Lung (tissue), 11 donors: ENCODE measurements at regions not wholly inside any gene's neighbourhood (a gene's known extent, or its start where the extent isn't known, plus 50 kb on each side); places are given as distances from the start of the nearest gene placed in this dataset.

Experiments used
- ATAC-seq: fragments of 200-7000 bp; cut with Tn5 transposase; one replicate; pipeline ENCODE4 v1.9.1; 2020; ENCODE audit warnings: moderate number of reproducible peaks; ENCODE audit not compliant: insufficient read depth, low FRiP score
- DNase-seq, 3 donors: peaks; one replicate each; pipeline ENCODE4 v3.0.0-alpha.2; 2013 to 2017
- H3K27ac ChIP-seq, 2 donors: one replicate each; pipeline ENCODE4 v1.5.1; 2013; ENCODE audit warnings: mild to moderate bottlenecking in 2 of 2, moderate library complexity in 2 of 2, control low read depth in 1 of 2, inconsistent platforms in 1 of 2, low read depth in 1 of 2, low read length in 1 of 2
- H3K27me3 ChIP-seq, 3 donors: one replicate each; pipeline ENCODE4 v1.5.1; 2013; ENCODE audit warnings: low read length in 2 of 3; ENCODE audit not compliant: control insufficient read depth in 3 of 3, insufficient read depth in 3 of 3
- H3K36me3 ChIP-seq, 4 donors: one replicate each; pipeline ENCODE4 v1.5.1; 2013; ENCODE audit warnings: low read length in 4 of 4, mild to moderate bottlenecking in 1 of 4, moderate library complexity in 1 of 4; ENCODE audit not compliant: control insufficient read depth in 4 of 4, insufficient read depth in 4 of 4
- H3K4me1 ChIP-seq, 5 donors: one replicate each; pipeline ENCODE4 v1.5.1; 2013; ENCODE audit warnings: low read length in 5 of 5, mild to moderate bottlenecking in 2 of 5, moderate library complexity in 1 of 5; ENCODE audit not compliant: control insufficient read depth in 5 of 5, insufficient read depth in 5 of 5
- H3K4me3 ChIP-seq: one replicate; pipeline ENCODE4 v1.5.1; 2013; ENCODE audit warnings: mild to moderate bottlenecking, control low read depth, moderate library complexity
- H3K9ac ChIP-seq, 2 donors: one replicate each; pipeline ENCODE4 v1.5.1; 2013; ENCODE audit warnings: low read length in 2 of 2, control low read depth in 1 of 2; ENCODE audit not compliant: insufficient read depth in 1 of 2
- H3K9me3 ChIP-seq, 4 donors: one replicate each; pipeline ENCODE4 v1.5.1; 2013; ENCODE audit warnings: low read length in 3 of 4, mild to moderate bottlenecking in 1 of 4, moderate library complexity in 1 of 4; ENCODE audit not compliant: control insufficient read depth in 4 of 4, insufficient read depth in 3 of 4
- WGBS, 2 donors: extraction: QIAGEN DNeasy Blood & Tissue Kit; methylation state at CpG; one replicate each; pipeline ENCODE4 v1.1.7; 2013; 5-methylcytosine and 5-hydroxymethylcytosine counted together
- TF ChIP-seq, protein P1 (sequence below): IDR thresholded peaks from 2 replicates; pipeline ENCODE4 v1.5.1; 2012; ENCODE audit warnings: mild to moderate bottlenecking; ENCODE audit errors: control extremely low read depth, extremely low read depth
- donor health status: control.
- donor health status: control.
- donor health status: Bipolar disorder and iron deficiency.
- donor health status: healthy.
- donor health status: DM: yes; HTN: yes; CAD: no.

DNA sequence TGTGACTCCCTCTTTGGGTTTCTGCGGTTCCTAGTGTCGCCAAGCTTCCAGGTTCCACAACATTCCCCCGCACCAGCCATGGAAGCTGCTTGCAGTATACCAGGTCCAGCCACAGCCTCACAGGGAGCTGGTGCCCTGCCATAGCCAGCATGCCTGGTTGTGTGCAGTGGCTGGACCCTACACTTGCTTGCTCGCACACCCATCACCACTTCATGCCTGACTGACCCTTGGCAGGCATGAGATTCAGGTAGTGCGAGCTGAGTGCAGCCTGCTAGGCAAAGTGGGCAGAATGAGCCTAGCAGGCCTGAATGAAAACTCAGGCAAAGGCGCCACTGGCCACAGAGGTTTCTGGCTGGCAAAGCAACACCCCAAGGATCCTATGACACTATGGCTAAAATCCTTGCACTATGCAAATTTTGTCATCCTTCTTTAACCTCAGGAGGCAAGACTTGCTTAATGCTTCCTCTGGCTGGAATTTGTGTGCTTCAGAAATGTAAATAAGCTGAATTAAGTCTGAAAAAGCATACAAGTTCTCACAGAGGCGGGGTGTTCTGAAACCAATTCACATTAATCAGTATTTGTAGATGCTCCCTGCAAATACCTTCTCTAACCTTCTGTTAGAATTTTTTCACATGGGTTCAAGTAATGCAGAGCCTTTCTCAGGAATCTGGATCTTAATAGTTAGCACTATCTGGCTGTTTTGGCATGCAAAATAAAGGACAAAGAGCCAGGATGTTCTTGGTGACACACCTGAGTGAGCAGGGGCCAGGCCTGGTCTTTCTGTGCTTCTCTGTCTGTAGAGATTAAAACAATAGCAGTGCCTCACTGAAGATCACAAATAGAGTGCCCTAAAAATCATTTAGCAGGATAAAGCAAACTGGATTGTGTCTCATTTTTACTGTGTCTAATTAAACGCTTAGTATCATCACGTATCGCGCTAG lies 256.9 kb downstream of the GPATCH2 start:
- no peak for DNase-seq

DNA sequence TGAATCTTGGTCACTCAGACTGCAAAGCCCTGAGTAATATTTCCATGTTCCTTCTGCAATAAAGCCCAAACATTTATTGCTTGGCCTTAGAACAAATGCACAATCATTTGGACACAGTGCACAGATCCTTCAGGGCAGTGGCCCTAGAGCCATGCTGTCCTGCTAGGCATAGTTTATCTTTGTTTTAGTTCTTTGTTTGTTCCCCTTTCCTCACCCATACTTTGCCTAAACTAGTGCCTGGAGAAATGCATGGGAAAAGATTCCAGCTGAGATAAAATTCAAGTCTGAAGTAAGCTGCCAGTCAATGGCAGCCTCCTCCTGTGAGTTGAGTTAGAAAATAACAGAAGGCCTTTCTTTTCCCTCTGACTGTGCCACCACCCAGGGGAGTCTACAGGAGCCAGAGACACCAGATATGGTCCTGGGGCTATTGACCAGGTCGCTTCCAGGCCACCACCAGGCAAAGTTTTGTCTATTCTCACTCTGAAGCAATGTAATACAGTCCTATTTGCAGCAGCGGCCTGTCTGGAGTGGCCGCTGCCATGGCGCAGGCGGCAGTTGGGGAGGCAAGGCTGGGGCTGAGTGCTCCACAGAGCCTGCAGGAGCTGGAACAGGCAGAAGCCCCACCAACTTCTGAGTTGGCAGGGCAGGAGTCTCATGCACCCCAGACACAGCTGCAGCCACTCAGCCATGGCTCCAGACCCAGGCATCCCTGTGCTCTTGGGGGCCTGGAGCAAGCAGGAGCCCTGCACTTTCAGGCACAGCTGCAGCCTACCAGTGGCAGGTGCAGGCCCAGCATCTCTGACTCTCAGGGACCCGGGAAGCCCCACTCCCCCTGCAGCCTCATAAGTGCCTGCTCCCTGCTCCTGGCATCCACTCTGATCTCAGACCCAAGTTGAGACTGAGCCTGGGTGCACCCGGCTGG lies 258.6 kb downstream of the GPATCH2 start:
- DNase-seq, result no peak
- Histone ChIP-seq H3K36me3 (no peaks in the 10 kb centered on the region), H3K27ac (no peak overlapping the region), H3K4me1 (no peaks in the 10 kb centered on the region), H3K9me3 (peaks cover 0 to 19% (median 1%) of the 10 kb centered on the region in 4 donors), H3K4me3 (no peak overlapping the region), H3K27me3 (no peaks in the 10 kb centered on the region), H3K9ac (no peak overlapping the region)
- 88 to 93% methylated on average over 7 of the region's 7 CpGs for WGBS, 2 donors
- ATAC-seq, result no peak
- TF ChIP-seq, protein P1, sequence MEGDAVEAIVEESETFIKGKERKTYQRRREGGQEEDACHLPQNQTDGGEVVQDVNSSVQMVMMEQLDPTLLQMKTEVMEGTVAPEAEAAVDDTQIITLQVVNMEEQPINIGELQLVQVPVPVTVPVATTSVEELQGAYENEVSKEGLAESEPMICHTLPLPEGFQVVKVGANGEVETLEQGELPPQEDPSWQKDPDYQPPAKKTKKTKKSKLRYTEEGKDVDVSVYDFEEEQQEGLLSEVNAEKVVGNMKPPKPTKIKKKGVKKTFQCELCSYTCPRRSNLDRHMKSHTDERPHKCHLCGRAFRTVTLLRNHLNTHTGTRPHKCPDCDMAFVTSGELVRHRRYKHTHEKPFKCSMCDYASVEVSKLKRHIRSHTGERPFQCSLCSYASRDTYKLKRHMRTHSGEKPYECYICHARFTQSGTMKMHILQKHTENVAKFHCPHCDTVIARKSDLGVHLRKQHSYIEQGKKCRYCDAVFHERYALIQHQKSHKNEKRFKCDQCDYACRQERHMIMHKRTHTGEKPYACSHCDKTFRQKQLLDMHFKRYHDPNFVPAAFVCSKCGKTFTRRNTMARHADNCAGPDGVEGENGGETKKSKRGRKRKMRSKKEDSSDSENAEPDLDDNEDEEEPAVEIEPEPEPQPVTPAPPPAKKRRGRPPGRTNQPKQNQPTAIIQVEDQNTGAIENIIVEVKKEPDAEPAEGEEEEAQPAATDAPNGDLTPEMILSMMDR, result no peak

More for the DNA sequence above, 256.9 kb downstream of the GPATCH2 start:
- no peaks in the 10 kb centered on the region for H3K4me1 ChIP-seq
- TF ChIP-seq, protein P1, result no peak
- H3K36me3 ChIP-seq, result no peaks in the 10 kb centered on the region
- WGBS, 2 donors, result 78 to 90% methylated on average over 11 of the region's 11 CpGs
- no peaks in the 10 kb centered on the region for H3K27me3 ChIP-seq
- no peak overlapping the region for H3K9ac ChIP-seq
- no peak overlapping the region for H3K4me3 ChIP-seq
- no peak for ATAC-seq
- H3K9me3 ChIP-seq, result peaks cover 0 to 20% (median 2%) of the 10 kb centered on the region in 4 donors
- H3K27ac ChIP-seq, result no peak overlapping the region

DNA sequence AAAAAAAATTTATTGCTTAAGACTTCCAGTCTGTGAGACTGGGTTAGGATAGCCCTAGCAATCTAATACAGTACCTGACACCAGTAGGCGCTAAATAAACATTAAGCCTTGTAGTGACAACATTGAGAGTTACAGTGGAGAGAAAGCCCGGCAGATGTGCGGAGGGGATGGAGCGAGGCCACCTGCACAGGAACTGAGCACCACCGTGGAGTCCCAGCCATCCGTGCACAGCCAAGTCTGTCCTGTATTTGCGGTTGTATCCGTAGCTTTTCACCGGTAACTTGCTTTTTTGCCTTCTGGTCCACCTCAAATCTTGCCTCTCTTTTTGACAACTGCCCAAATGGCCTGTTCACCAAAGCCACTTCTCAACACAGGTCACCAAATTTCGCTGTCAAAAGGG lies 260.1 kb downstream of the GPATCH2 start:
- WGBS, 2 donors, result 89 to 93% methylated on average over 10 of the region's 10 CpGs
- TF ChIP-seq, protein P1, result no peak

More for the DNA sequence above, 260.1 kb downstream of the GPATCH2 start:
- DNase-seq (no peak), ATAC-seq (no peak)
- H3K27me3 ChIP-seq, result no peaks in the 10 kb centered on the region
- H3K4me1 ChIP-seq, result no peaks in the 10 kb centered on the region
- H3K4me3 ChIP-seq, result no peak overlapping the region
- H3K9me3 ChIP-seq, result peaks cover 0 to 17% (median 0%) of the 10 kb centered on the region in 4 donors
- H3K36me3 ChIP-seq, result no peaks in the 10 kb centered on the region
- no peak overlapping the region for H3K9ac ChIP-seq
- no peak overlapping the region for H3K27ac ChIP-seq
